HG02885 (cell line): ENCODE measurements at regions not wholly inside any gene's neighbourhood (a gene's known extent, or its start where the extent isn't known, plus 50 kb on each side); places are given as distances from the start of the nearest gene placed in this dataset.
"Not testable (repeated sequence)": the region's sequence is repeated elsewhere in the genome, so short reads cannot be mapped to it uniquely, and the experiment has no call there.

Experiments used
- ATAC-seq: cut with Tn5 transposase; IDR thresholded peaks from one replicate; pipeline ENCODE4 v1.9.1; 2021; ENCODE audit warnings: mild to moderate bottlenecking; ENCODE audit not compliant: unreplicated experiment, poor library complexity

- no peak for ATAC-seq
These were observed 114.1 kb downstream of the RND3 start for GRCh38 chr2:150373374-150373773.

GRCh38 chr2:150371044-150371818 is 116.2 kb downstream of the RND3 start:
- ATAC-seq: no peak

DNA sequence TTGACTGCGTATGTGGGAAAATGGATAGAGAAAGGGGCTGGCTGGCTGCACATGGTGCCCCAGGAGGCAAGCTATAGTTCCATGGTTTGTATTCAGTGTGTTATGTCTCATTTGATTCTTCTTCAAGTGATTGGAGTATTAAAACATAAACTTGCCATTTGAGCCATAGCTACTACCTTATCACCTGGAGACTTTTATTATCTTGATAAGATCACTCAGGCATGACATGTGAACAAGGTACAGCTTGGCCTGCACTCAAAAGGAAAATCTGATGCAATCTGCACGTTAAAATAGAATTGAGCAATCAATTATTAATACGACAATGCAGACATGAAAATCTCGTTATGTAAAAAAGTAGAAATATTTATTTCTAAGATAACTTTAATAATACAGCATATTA is 116.9 kb downstream of the RND3 start:
- no peak for ATAC-seq

DNA sequence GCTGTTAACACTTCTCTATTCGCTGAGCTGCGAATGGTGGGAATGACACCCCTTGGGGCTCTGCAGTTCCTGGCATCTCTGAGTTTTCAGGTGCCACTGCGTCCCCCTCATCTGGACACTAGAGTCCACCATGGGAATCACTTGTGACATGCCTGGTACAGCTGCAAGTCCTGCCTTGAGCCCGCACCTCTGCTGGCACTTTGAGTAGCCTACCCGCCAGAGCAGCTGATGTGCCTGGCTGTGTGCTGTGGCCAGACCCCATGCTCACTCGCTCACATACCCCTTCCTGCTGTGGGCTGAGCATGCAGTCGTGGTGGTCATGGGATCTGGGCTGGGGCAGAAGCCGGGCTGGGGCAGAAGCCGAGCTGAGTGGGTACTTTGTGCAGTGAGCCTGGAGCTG is 117.6 kb downstream of the RND3 start:
- no peak for ATAC-seq

GRCh38 chr2:150358468-150358807 is 129.0 kb downstream of the RND3 start:
- ATAC-seq: no peak

DNA sequence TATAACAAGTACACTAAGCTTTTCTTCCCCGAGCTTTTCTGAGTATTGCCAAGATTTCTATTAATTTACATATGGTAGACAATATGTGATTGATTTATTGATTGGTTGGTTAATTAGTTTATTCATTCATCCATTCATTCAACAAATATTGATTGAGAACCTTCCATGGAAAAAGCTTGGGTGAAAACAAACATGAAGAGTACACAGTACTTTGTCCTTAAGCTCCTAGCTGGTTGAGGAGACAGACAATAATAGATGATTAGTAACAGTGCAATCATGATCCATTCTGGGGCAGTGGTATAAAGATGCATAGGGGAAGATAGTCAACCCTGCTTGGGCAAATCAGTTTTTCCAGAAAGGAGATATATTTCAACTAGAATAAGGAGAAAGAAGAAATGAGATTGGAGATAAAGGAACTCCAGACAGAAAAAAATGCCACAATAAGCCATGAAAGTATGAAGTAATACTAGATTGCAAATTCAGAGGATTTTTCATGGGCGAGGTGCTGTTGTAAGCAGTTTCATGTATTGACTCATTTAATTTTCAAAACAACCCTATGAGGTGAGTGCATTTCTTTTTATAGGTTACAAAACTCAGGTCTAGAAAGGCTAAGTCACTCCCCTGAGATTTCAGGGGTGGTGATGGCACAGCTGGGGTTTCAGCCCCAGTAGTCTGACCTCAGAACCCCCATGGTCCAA is 129.5 kb downstream of the RND3 start:
- ATAC-seq: peak; percentile 97

DNA sequence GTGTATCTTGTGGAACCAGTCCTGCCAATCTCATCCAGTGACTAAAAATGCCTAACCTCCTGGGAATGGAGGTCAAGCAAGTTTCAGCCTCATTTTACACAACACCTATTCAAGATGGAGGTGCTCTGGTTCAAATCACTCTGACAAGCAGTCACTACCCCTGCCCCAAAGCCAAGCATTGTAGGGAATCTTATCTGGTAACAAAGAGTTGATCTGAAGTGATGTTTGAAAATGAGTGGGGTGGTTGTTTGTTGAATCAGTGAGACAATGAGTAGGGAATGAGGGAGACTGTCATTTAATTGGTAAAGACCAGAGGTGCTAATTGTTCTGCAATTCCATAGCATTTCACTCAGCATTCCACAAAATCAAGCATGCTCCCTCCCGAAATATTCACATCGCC is 132.0 kb downstream of the RND3 start:
- no peak for ATAC-seq

DNA sequence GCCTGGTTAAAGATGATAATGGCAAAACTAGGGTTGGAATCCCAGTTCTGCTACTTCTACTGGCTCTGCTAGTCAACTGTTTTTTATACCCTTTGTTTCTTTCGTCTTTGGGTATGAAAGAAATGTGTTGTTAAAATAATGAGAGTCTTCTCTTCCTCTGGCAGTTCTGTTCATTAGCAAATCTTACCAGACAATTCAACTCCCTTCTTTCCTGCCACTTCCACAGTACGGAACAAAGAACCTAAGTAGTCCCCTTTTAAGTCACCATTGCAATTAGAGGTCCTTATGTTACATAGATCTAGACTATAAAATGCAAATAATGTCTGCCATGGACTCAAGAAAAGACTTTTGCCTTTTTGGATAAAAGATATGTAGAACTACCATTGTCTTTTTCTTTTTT is 134.1 kb downstream of the RND3 start:
- ATAC-seq: no peak

DNA sequence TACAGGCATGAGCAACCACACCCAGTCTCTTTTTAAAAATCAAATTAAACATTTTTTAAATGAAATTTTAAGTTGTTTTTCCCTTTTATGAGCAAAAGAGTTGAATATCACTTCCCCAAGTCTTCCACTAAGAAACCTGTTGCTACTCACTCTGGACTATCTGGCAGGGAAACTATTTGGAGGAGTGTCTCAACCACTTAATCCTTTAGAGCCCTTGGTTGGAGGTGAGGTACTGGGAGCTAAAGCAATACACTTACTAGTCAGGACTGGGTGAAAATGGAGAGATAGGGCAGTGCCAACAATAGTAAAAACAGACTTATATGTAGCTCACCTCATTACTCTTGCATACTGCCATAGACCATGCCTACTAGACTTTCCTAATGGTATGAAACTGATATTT is 135.5 kb downstream of the RND3 start:
- no peak for ATAC-seq

- ATAC-seq: no peak
These were observed 137.0 kb downstream of the RND3 start for GRCh38 chr2:150350500-150350899.

GRCh38 chr2:150346806-150347205 is 140.7 kb downstream of the RND3 start:
- ATAC-seq: no peak

- ATAC-seq: no peak
These were observed 145.3 kb downstream of the RND3 start for GRCh38 chr2:150341982-150342680.

DNA sequence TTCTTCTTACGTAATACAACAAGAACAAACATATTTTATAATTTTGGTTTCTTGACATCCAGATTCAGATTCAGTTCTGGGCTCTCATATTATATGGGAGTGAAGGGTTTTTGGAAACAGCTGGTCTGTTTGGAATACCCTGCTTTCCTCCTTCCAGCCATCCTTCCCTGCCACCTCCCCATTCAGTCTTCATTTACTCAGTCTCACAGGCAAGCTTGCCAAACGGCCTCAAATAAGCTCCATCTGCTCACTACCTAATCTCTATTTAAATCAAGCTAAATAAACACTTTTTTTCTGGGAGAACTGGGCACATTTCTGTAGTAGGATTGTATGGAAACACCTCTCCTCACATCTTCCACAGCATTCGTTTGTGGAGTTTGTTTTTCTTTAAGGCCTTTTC is 147.5 kb downstream of the RND3 start:
- no peak for ATAC-seq

- no peak for ATAC-seq
These were observed 148.2 kb downstream of the RND3 start for GRCh38 chr2:150339282-150339681.

DNA sequence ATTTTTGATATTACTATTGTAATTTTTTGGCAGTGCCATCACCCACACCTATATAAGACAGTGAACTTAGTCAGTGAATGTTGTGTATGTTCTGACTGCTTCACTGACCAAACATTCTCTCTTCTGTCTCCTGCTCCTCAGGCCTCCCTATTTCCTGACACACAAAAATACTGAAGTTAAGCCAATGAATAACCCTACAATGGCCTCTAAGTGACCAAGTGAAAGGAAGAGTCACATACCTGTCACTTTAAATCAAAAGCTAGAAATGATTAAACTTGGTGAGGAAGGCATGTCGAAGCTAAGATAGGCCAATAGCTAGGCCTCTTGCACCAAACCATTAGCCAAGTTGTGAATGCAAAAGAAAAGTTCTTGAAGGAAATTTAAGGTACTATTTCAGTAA is 151.9 kb downstream of the RND3 start:
- ATAC-seq: no peak

- ATAC-seq: no peak
These were observed 155.1 kb downstream of the RND3 start for GRCh38 chr2:150332383-150332782.

- ATAC-seq: no peak
These were observed 159.6 kb downstream of the RND3 start for GRCh38 chr2:150327564-150328489.

DNA sequence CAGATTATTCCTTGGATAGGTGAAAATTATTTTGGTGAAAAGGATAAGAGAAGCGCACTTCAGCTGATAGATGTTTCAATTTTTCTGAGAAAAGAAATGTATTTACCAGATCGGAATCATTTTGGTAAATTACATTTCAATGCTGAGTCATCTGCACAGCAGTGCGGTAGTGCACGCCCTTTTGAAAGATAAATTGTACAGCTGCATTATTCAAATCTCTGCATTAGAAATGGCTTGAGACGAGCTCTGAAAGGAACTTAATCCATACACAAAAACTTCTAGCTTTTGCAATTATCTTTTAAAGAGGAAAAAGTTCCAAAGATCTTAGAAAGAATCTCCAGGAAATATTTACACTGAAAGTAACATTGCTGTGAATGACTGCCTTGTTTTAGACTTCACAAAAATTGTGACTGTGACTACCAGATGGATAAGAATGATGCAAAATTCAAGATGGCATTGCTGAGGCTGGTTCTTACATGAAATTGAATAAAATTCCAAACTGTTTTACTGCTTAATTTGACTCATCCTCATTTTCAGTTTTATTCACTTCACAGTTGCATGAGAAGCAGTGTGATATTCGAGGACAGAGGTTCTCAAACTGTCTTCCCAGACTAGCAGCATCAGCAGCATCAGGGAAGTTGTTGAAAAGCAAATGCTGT is 161.7 kb downstream of the RND3 start:
- ATAC-seq: no peak

DNA sequence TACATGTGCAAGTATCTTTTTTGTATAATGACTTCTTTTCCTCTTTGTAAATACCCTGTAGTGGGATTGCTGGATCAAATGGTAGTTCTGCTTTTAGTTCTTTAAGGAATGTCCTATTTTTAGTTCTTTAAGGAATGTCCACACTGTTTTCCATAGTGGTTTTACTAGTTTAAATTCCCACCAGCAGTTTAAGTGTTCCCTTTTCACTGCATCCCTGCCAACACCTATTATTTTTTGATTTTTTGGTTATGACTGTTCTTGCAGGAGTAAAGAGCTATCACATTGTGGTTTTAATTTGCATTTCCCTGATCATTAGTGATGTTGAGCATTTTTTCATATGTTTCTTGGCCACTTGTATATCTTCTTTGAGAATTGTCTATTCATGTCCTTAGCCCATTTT is 164.4 kb downstream of the RND3 start:
- not testable (repeated sequence) for ATAC-seq

DNA sequence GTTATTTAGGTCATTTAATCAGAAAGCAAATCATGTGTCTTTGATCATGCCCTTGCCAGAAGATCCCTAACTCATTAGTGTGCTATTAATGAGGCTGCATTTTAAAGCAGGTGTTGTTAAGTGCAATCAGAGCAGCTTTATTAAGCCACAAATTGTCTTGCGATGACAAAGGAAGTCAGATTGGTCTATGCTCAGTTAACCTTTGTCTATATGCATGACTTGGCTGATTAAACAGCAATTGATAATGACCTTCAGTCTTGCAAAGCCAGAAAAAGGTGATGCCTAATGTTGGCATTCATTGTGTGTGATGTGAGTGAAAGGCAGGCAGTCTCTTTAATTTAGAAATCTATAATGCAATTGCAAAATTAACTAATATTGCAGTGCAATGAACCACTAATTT is 166.9 kb downstream of the RND3 start:
- ATAC-seq: no peak
